ENCODE measurements at regions not wholly inside any gene's neighbourhood (a gene's known extent, or its start where the extent isn't known, plus 50 kb on each side); places are given as distances from the start of the nearest gene placed in this dataset.
"Not testable (repeated sequence)": the region's sequence is repeated elsewhere in the genome, so short reads cannot be mapped to it uniquely, and the experiment has no call there.

GRCh38 chr2:66251573-66251972 is 183.4 kb upstream of the MEIS1 start (continued):
- TF ChIP-seq IRF3 (IDR thresholded peaks at IDR 0.05; ENCODE audit: low read depth, low read length): no peak

GRCh38 chr2:66249089-66249488 is 185.8 kb upstream of the MEIS1 start:
- H3K9me2 ChIP-seq; H3K4me3 ChIP-seq (ENCODE audit: low read depth in 2 of 2, low read length in 1 of 2); H3F3A ChIP-seq (replicated peaks; ENCODE audit: insufficient read depth); H3K9me3 ChIP-seq; POLR2A ChIA-PET; H3K79me2 ChIP-seq (ENCODE audit: insufficient read depth); H3K27me3 ChIP-seq (ENCODE audit: insufficient read depth); H3K9ac ChIP-seq; CTCF ChIA-PET; H3K4me2 ChIP-seq; H3K4me1 ChIP-seq (ENCODE audit: control insufficient read depth in 1 of 2, insufficient read depth in 2 of 2, low read depth in 1 of 2, low read length in 1 of 2); H2AFZ ChIP-seq (ENCODE audit: low read depth); H3K27ac ChIP-seq (ENCODE audit: low read depth in 2 of 2, low read length in 1 of 2); H4K20me1 ChIP-seq (ENCODE audit: insufficient read depth); DNase-seq; H3K36me3 ChIP-seq (replicated peaks in 1 of 2; ENCODE audit: control insufficient read depth in 1 of 2, insufficient read depth in 2 of 2, low read length in 1 of 2): not testable (repeated sequence)
- 30% methylated on average over 5 of the region's 7 CpGs for WGBS (ENCODE audit: low lambda C conversion rate)

DNA sequence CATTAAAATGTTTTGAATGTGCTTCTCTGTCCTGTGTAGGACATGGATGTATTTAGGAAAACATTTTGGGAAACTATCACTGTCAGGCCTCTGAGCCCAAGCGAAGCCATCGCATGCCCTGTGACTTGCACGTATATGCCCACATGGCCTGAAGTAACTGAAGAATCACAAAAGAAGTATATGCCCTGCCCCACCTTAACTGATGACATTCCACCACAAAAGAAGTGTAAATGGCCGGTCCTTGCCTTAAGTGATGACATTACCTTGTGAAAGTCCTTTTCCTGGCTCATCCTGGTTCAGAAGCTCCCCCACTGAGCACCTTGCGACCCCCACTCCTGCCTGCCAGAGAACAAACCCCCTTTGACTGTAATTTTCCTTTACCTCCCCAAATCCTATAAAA is 191.1 kb upstream of the MEIS1 start:
- H3K9me2 ChIP-seq; H4K20me1 ChIP-seq (ENCODE audit: insufficient read depth); H3K4me2 ChIP-seq; H3K79me2 ChIP-seq (ENCODE audit: insufficient read depth); H3K4me1 ChIP-seq (ENCODE audit: control insufficient read depth in 1 of 2, insufficient read depth in 2 of 2, low read depth in 1 of 2, low read length in 1 of 2); H3F3A ChIP-seq (replicated peaks; ENCODE audit: insufficient read depth); H3K9me3 ChIP-seq; H3K27ac ChIP-seq (ENCODE audit: low read depth in 2 of 2, low read length in 1 of 2); POLR2A ChIA-PET; DNase-seq; H2AFZ ChIP-seq (ENCODE audit: low read depth); H3K36me3 ChIP-seq (replicated peaks in 1 of 2; ENCODE audit: control insufficient read depth in 1 of 2, insufficient read depth in 2 of 2, low read length in 1 of 2); H3K9ac ChIP-seq; H3K4me3 ChIP-seq (ENCODE audit: low read depth in 2 of 2, low read length in 1 of 2); H3K27me3 ChIP-seq (ENCODE audit: insufficient read depth); CTCF ChIA-PET: not testable (repeated sequence)
- 64% methylated on average over 5 of the region's 5 CpGs for WGBS (ENCODE audit: low lambda C conversion rate)

DNA sequence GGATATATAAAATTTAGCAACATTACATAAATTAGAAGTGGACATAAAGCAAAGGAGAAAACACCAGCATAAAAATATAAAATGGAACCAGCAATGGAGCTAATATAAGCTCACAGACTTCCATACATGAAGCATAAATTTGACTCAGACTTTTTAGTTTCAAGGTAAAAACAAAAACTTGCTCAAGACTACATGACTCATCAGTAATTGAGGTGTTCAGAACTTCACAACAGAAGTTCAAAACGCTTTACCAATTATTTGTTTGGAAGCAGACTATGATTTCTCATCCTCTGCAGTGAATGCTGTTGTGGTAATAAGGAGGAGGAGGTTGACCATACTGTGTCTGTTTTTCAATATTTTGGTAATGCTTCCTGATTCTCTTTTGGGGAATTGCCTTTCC is 192.0 kb upstream of the MEIS1 start:
- H3K9me2 ChIP-seq; H3K4me1 ChIP-seq (ENCODE audit: control insufficient read depth in 1 of 2, insufficient read depth in 2 of 2, low read depth in 1 of 2, low read length in 1 of 2); H3K9ac ChIP-seq; H3K9me3 ChIP-seq; H2AFZ ChIP-seq (ENCODE audit: low read depth); H3K27ac ChIP-seq (ENCODE audit: low read depth in 2 of 2, low read length in 1 of 2); H3F3A ChIP-seq (replicated peaks; ENCODE audit: insufficient read depth); POLR2A ChIA-PET; H3K27me3 ChIP-seq (ENCODE audit: insufficient read depth); H3K36me3 ChIP-seq (replicated peaks in 1 of 2; ENCODE audit: control insufficient read depth in 1 of 2, insufficient read depth in 2 of 2, low read length in 1 of 2); H3K4me2 ChIP-seq; H4K20me1 ChIP-seq (ENCODE audit: insufficient read depth); H3K79me2 ChIP-seq (ENCODE audit: insufficient read depth); DNase-seq; CTCF ChIA-PET; H3K4me3 ChIP-seq (ENCODE audit: low read depth in 2 of 2, low read length in 1 of 2): not testable (repeated sequence)
- WGBS (ENCODE audit: low lambda C conversion rate): 25% methylated on average over 1 of the region's 1 CpG

GRCh38 chr2:66242099-66242789 is 192.7 kb upstream of the MEIS1 start:
- H3K4me2 ChIP-seq: no peak overlapping the region
- H3K36me3 ChIP-seq (replicated peaks in 1 of 2; ENCODE audit: control insufficient read depth in 1 of 2, insufficient read depth in 2 of 2, low read length in 1 of 2): no peaks in the 10 kb centered on the region
- H3K4me3 ChIP-seq (ENCODE audit: low read depth in 2 of 2, low read length in 1 of 2): no peak overlapping the region
- no peaks in the 10 kb centered on the region; a peak in 1 of 4 replicates for H3K4me1 ChIP-seq (ENCODE audit: control insufficient read depth in 1 of 2, insufficient read depth in 2 of 2, low read depth in 1 of 2, low read length in 1 of 2)
- CTCF ChIA-PET: no interaction called here
- H3K9ac ChIP-seq: no peak overlapping the region
- no peak overlapping the region for H3K27ac ChIP-seq (ENCODE audit: low read depth in 2 of 2, low read length in 1 of 2)
- TF ChIP-seq YY1 (IDR thresholded peaks at IDR 0.05; ENCODE audit: low read depth): no peak
- no peak for TF ChIP-seq IRF3 (IDR thresholded peaks at IDR 0.05; ENCODE audit: low read depth, low read length)
- TF ChIP-seq USF1 (IDR thresholded peaks at IDR 0.05; ENCODE audit: borderline replicate concordance, low read depth): no peak
- no peak for TF ChIP-seq TCF12 (IDR thresholded peaks at IDR 0.05)
- TF ChIP-seq POLR2AphosphoS5 (IDR thresholded peaks at IDR 0.05; ENCODE audit: low read depth, low read length): no peak
- H3K79me2 ChIP-seq (ENCODE audit: insufficient read depth): no peaks in the 10 kb centered on the region
- no peak for DNase-seq
- no peaks in the 10 kb centered on the region for H3F3A ChIP-seq (replicated peaks; ENCODE audit: insufficient read depth)
- H3K27me3 ChIP-seq (ENCODE audit: insufficient read depth): no peaks in the 10 kb centered on the region
- no peaks in the 10 kb centered on the region for H3K9me3 ChIP-seq
- 15% methylated on average over 1 of the region's 1 CpG for WGBS (ENCODE audit: low lambda C conversion rate)
- no peaks in the 10 kb centered on the region for H4K20me1 ChIP-seq (ENCODE audit: insufficient read depth)
- H2AFZ ChIP-seq (ENCODE audit: low read depth): no peak overlapping the region
- POLR2A ChIA-PET: no interaction called here
- H3K9me2 ChIP-seq: no peaks in the 10 kb centered on the region
